ENCODE measurements at regions not wholly inside any gene's neighbourhood (a gene's known extent, or its start where the extent isn't known, plus 50 kb on each side); places are given as distances from the start of the nearest gene placed in this dataset.

DNA sequence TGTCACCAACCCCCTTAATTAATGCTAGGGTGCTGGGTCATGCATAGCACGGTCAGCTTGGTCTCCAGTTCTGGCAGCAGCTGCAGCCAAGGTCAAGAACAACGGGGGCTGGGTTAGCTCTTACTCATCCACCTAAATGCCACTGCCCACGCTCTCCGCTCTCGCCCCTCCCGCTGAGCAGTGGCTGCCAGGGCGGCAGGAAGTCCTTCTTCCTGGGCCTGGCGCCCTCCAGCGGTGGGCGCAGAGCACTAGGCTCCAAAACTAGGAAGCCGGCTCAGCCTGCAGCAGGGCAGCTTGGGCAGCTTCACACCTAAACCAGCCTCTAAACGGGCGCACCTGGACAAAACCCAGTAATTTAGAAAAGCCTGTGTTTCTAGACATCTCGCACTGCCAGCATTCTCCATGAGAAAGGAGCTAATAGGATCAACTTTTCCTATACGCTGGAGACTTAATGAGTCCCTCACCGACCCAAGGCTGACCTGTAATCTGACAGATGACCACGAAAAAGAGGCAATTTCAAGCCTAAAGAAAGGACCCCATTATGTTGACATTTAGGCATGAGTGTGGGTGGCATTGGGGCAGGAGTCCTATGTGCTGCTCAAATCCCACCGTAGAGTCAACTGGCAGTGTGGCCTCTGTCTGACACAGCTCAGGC lies 78.4 kb upstream of the LRRN2 start:
- Histone ChIP-seq H2AFZ (ENCODE audit: low read length) (no peak overlapping the region), H3K79me1 (ENCODE audit: insufficient read depth, low read depth, low read length, poor library complexity, severe bottlenecking) (no peaks in the 10 kb centered on the region), H2AK5ac (ENCODE audit: insufficient read length, low read length) (no peak overlapping the region), H2BK120ac (ENCODE audit: low read depth, low read length, poor library complexity, severe bottlenecking) (no peak overlapping the region), H3K9me3 (ENCODE audit: control insufficient read depth, low read depth, low read length) (no peaks in the 10 kb centered on the region), H3K4me1 (ENCODE audit: insufficient read depth, low read length) (no peaks in the 10 kb centered on the region), H4K5ac (ENCODE audit: insufficient read length, low read depth, low read length) (no peak overlapping the region), H3K27ac (ENCODE audit: insufficient read length, low read depth, low read length) (no peak overlapping the region), H3K9ac (ENCODE audit: extremely low read depth, insufficient read length, low read length) (no peak overlapping the region), H4K91ac (ENCODE audit: insufficient read length, low read depth, low read length) (no peak overlapping the region), H4K20me1 (ENCODE audit: control insufficient read depth, insufficient read depth, insufficient read length) (no peaks in the 10 kb centered on the region), H4K8ac (replicated peaks; ENCODE audit: insufficient read length, low read depth, low read length) (no peak overlapping the region), H3K56ac (ENCODE audit: insufficient read length, low read depth, low read length) (no peak overlapping the region), H3K23me2 (ENCODE audit: insufficient read length, low read depth, low read length, poor library complexity, severe bottlenecking) (no peaks in the 10 kb centered on the region), H3K79me2 (ENCODE audit: insufficient read depth, low read length) (no peaks in the 10 kb centered on the region), H3K23ac (ENCODE audit: insufficient read length, low read depth, low read length) (no peak overlapping the region), H2BK5ac (ENCODE audit: insufficient read length, low read length) (no peak overlapping the region), H3K4me2 (ENCODE audit: insufficient read depth, insufficient read length, low read length) (peak overlapping the region; percentile 32), H3K27me3 (ENCODE audit: insufficient read depth, low read length) (no peaks in the 10 kb centered on the region; the same call in 1 of the 2 replicates), H3K4ac (ENCODE audit: low read depth, low read length) (no peak overlapping the region), H3T11ph (ENCODE audit: low read length) (no peak overlapping the region), H2BK12ac (ENCODE audit: insufficient read length, low read depth, low read length) (no peak overlapping the region), H2BK20ac (ENCODE audit: low read depth, low read length, poor library complexity, severe bottlenecking) (no peak overlapping the region), H2BK15ac (ENCODE audit: low read depth, low read length) (no peak overlapping the region), H3K18ac (ENCODE audit: insufficient read length, low read depth, low read length) (no peak overlapping the region), H3K14ac (ENCODE audit: insufficient read depth, low read length) (no peak overlapping the region)
- peak; percentile 91 for DNase-seq
- peak overlapping the region in 1 of 2 experiments; percentile 21; a peak in 1 of 5 replicates for H3K4me3 Mint-ChIP-seq
- peak overlapping the region in 1 of 3 experiments; percentile 37; a peak in 1 of 7 replicates for H3K27ac Mint-ChIP-seq
- peaks cover 15% of the 10 kb centered on the region in 2 experiments for H3K4me1 Mint-ChIP-seq
- no peaks in the 10 kb centered on the region for H3K9me3 Mint-ChIP-seq
- WGBS (ENCODE audit: extremely low coverage, insufficient read length, low lambda C conversion rate) = no CpG with 5 or more reads among the region's 18 CpGs
- TF ChIP-seq, protein P1, sequence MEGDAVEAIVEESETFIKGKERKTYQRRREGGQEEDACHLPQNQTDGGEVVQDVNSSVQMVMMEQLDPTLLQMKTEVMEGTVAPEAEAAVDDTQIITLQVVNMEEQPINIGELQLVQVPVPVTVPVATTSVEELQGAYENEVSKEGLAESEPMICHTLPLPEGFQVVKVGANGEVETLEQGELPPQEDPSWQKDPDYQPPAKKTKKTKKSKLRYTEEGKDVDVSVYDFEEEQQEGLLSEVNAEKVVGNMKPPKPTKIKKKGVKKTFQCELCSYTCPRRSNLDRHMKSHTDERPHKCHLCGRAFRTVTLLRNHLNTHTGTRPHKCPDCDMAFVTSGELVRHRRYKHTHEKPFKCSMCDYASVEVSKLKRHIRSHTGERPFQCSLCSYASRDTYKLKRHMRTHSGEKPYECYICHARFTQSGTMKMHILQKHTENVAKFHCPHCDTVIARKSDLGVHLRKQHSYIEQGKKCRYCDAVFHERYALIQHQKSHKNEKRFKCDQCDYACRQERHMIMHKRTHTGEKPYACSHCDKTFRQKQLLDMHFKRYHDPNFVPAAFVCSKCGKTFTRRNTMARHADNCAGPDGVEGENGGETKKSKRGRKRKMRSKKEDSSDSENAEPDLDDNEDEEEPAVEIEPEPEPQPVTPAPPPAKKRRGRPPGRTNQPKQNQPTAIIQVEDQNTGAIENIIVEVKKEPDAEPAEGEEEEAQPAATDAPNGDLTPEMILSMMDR (conservative IDR thresholded peaks at IDR 0.05) = peak; percentile 98
- peaks cover 0 to 4% (median 0%) of the 10 kb centered on the region in 3 experiments; a peak in 1 of 7 replicates for H3K36me3 Mint-ChIP-seq (ENCODE audit: insufficient read depth in 1 of 3, low read depth in 3 of 3)
- H3K27me3 Mint-ChIP-seq (ENCODE audit: low read depth) = peaks cover 36% of the 10 kb centered on the region
